ENCODE measurements at regions not wholly inside any gene's neighbourhood (a gene's known extent, or its start where the extent isn't known, plus 50 kb on each side); places are given as distances from the start of the nearest gene placed in this dataset.

GRCh38 chr16:59634004-59634579, 900.0 kb upstream of the GOT2 start:
- no peak overlapping the region for H3K4me3 ChIP-seq (replicated peaks in 1 of 3; ENCODE audit: insufficient read depth in 1 of 3, low read depth in 2 of 3, low read length in 3 of 3)
- H3K4me1 ChIP-seq (ENCODE audit: insufficient read depth, low read length), result no peaks in the 10 kb centered on the region
- H3K9ac ChIP-seq (ENCODE audit: insufficient read depth, low read depth, low read length), result no peak overlapping the region
- no TSS peak for BruUV-seq (replicated peaks)
- in situ Hi-C loops (cut with HindIII; ENCODE audit: extremely low pct_ligation_motif_present, low pct_unique_long_range_greater_than_20kb), result no loop called here
- no peak for FAIRE-seq
- H3K4me2 ChIP-seq (ENCODE audit: low read depth, low read length), result no peak overlapping the region
- WGBS (ENCODE audit: low lambda C conversion rate), result under 1% methylated on average over 4 of the region's 4 CpGs
- ChIA-PET POLR2A (no interaction called here), CTCF (ENCODE audit: low intra/inter-chr PET ratio, low total read pairs) (no interaction called here)
- no peaks in the 10 kb centered on the region for H4K20me1 ChIP-seq (ENCODE audit: insufficient read depth, low read length)
- DNase-seq (ENCODE audit: low spot score), result no peak
- peaks cover 89% of the 10 kb centered on the region for H3K9me3 ChIP-seq (ENCODE audit: low read length)
- TF ChIP-seq ZNF83 (CRISPR knock-in tag; IDR thresholded peaks at IDR 0.05; ENCODE audit: borderline replicate concordance) (no peak), WIZ (CRISPR knock-in tag; IDR thresholded peaks at IDR 0.05) (no peak), ZNF34 (CRISPR knock-in tag; IDR thresholded peaks at IDR 0.05; ENCODE audit: borderline replicate concordance) (no peak), SUZ12 (IDR thresholded peaks at IDR 0.05; ENCODE audit: low read depth, low read length) (no peak), TFAP4 (IDR thresholded peaks at IDR 0.05; ENCODE audit: borderline replicate concordance, low read depth) (no peak), ZNF460 (CRISPR knock-in tag; IDR thresholded peaks at IDR 0.05; ENCODE audit: borderline replicate concordance) (no peak)
- H3K27me3 ChIP-seq (ENCODE audit: control insufficient read depth in 1 of 2, insufficient read depth in 2 of 2, low read length in 2 of 2), result no peaks in the 10 kb centered on the region
- H3K36me3 ChIP-seq (replicated peaks in 1 of 2; ENCODE audit: control insufficient read depth in 1 of 2, insufficient read depth in 2 of 2, low read length in 2 of 2), result no peaks in the 10 kb centered on the region
- H3K27ac ChIP-seq (ENCODE audit: extremely low read length, insufficient read depth, low read length), result no peak overlapping the region
- no peak overlapping the region for H2AFZ ChIP-seq (ENCODE audit: low read length)
- intact Hi-C loops (cut with micrococcal nuclease; ENCODE audit: unreplicated experiment), result no loop called here
- ATAC-seq, result no peak
- no peaks in the 10 kb centered on the region for H3K79me2 ChIP-seq (ENCODE audit: insufficient read depth, low read length)

DNA sequence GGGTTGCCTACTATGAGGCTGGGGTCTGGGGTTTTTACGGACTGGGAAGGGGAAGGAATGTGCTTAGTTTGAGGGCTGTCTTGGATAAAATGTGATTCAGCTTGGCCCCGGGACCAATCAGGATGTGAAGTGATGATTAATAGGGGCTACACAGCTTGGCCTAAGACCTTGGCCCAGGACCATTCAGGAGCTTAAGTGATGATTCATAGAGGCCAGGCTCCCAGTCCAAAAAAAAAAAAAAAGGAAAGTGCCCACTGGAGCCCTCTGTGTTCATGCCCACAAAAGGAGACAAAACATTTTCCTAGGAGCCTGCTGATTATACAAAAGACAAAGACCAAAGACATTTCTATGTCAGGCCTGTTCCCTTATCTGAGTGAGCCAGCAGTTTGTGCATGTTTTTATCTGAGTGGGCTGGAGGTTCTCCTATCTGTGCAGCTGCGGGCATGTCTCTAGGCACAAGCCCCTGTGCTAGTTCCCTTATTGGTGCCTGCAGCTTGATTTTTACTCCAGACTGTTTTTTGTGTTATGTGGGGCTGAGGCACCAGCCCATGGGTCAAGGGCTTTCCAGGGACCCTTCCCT, 898.2 kb upstream of the GOT2 start:
- CTCF ChIA-PET (ENCODE audit: low intra/inter-chr PET ratio, low total read pairs), result no interaction called here
- Histone ChIP-seq H4K20me1 (ENCODE audit: insufficient read depth, low read length) (no peaks in the 10 kb centered on the region), H3K4me3 (replicated peaks in 1 of 3; ENCODE audit: insufficient read depth in 1 of 3, low read depth in 2 of 3, low read length in 3 of 3) (no peak overlapping the region), H3K9me3 (ENCODE audit: low read length) (peaks cover 76% of the 10 kb centered on the region), H3K4me2 (ENCODE audit: low read depth, low read length) (no peak overlapping the region), H3K9ac (ENCODE audit: insufficient read depth, low read depth, low read length) (no peak overlapping the region), H3K36me3 (replicated peaks in 1 of 2; ENCODE audit: control insufficient read depth in 1 of 2, insufficient read depth in 2 of 2, low read length in 2 of 2) (no peaks in the 10 kb centered on the region), H3K4me1 (ENCODE audit: insufficient read depth, low read length) (no peaks in the 10 kb centered on the region), H3K27ac (ENCODE audit: extremely low read length, insufficient read depth, low read length) (no peak overlapping the region), H3K27me3 (ENCODE audit: control insufficient read depth in 1 of 2, insufficient read depth in 2 of 2, low read length in 2 of 2) (no peaks in the 10 kb centered on the region), H3K79me2 (ENCODE audit: insufficient read depth, low read length) (no peaks in the 10 kb centered on the region), H2AFZ (ENCODE audit: low read length) (no peak overlapping the region)
- DNase-seq (ENCODE audit: low spot score) (no peak), FAIRE-seq (no peak), ATAC-seq (no peak)
- WGBS (ENCODE audit: low lambda C conversion rate), result 10% methylated on average over 3 of the region's 3 CpGs
- in situ Hi-C loops (cut with HindIII; ENCODE audit: extremely low pct_ligation_motif_present, low pct_unique_long_range_greater_than_20kb) (no loop called here), intact Hi-C loops (cut with micrococcal nuclease; ENCODE audit: unreplicated experiment) (no loop called here)
- BruUV-seq (replicated peaks), result no TSS peak
- POLR2A ChIA-PET, result no interaction called here
- no peak for TF ChIP-seq ZNF564 (CRISPR knock-in tag; IDR thresholded peaks at IDR 0.05)
- no peak for TF ChIP-seq SRSF1 (optimal IDR thresholded peaks at IDR 0.05; ENCODE audit: low read depth, low read length)
- TF ChIP-seq KAT7 (CRISPR knock-in tag; IDR thresholded peaks at IDR 0.05; ENCODE audit: borderline replicate concordance), result no peak
- TF ChIP-seq RNF2 (conservative IDR thresholded peaks at IDR 0.05; ENCODE audit: low read depth), result no peak
- TF ChIP-seq, protein P1, sequence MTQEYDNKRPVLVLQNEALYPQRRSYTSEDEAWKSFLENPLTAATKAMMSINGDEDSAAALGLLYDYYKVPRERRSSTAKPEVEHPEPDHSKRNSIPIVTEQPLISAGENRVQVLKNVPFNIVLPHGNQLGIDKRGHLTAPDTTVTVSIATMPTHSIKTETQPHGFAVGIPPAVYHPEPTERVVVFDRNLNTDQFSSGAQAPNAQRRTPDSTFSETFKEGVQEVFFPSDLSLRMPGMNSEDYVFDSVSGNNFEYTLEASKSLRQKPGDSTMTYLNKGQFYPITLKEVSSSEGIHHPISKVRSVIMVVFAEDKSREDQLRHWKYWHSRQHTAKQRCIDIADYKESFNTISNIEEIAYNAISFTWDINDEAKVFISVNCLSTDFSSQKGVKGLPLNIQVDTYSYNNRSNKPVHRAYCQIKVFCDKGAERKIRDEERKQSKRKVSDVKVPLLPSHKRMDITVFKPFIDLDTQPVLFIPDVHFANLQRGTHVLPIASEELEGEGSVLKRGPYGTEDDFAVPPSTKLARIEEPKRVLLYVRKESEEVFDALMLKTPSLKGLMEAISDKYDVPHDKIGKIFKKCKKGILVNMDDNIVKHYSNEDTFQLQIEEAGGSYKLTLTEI (CRISPR knock-in tag; conservative IDR thresholded peaks at IDR 0.05), result no peak
- no peak for TF ChIP-seq ZNF773 (CRISPR knock-in tag; IDR thresholded peaks at IDR 0.05; ENCODE audit: borderline replicate concordance)
- TF ChIP-seq, protein P2, sequence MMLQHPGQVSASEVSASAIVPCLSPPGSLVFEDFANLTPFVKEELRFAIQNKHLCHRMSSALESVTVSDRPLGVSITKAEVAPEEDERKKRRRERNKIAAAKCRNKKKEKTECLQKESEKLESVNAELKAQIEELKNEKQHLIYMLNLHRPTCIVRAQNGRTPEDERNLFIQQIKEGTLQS (CRISPR knock-in tag; IDR thresholded peaks at IDR 0.05), result no peak

Data from HepG2 (cell line).